ENCODE measurements at regions not wholly inside any gene's neighbourhood (a gene's known extent, or its start where the extent isn't known, plus 50 kb on each side); places are given as distances from the start of the nearest gene placed in this dataset.

DNA sequence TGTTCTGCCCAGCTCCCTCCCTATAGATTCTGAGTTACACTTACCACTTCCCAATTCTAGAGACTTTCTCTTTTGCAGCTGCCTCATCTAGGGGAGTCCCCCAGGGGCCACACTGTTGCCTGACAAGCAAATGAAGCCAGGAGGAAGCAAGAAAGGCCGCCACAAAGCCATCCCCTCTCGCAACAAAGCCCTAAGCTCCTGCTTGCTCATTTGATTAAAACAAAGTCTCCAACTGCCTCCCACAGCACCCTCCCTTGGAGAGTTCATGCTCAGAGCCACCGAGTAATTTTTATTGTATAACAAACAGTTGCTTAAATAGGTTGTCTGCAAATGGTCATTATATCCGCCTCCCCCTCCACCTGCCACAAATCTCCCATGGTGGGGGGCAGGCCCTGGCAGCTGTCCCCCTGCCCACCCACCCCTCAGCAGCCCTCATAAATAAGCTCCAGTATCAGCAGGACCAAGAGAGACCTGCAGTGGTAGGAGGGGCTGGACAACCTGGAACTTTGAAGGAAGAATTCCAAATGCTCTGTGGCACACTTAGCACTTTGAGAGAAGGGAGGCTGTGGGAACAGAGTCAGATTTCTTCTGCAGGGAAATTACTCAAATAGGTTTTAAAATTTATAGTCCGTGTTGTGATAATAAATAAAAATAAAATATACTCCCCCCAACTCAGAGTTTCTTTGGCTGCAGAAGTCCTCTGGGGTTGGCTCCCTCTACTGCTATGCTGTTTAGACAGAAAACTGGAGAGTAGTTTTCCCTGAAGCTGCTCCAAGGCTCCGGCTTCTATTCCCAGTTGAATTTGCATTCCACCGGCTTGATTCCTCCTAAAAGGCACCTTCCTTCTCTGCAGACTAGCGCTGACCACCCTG lies 237.5 kb downstream of the TTLL7 start:
- DNase-seq (ENCODE audit: low spot score in 2 of 2, unreplicated experiment in 2 of 2): no peak
- Mint-ChIP-seq H3K4me1 (peaks cover 46% of the 10 kb centered on the region), H3K27me3 (ENCODE audit: low read depth) (peaks cover 6% of the 10 kb centered on the region), H3K4me3 (no peak overlapping the region), H3K9me3 (no peaks in the 10 kb centered on the region), H3K36me3 (no peaks in the 10 kb centered on the region), H3K27ac (no peak overlapping the region)
- TF ChIP-seq, protein P1, sequence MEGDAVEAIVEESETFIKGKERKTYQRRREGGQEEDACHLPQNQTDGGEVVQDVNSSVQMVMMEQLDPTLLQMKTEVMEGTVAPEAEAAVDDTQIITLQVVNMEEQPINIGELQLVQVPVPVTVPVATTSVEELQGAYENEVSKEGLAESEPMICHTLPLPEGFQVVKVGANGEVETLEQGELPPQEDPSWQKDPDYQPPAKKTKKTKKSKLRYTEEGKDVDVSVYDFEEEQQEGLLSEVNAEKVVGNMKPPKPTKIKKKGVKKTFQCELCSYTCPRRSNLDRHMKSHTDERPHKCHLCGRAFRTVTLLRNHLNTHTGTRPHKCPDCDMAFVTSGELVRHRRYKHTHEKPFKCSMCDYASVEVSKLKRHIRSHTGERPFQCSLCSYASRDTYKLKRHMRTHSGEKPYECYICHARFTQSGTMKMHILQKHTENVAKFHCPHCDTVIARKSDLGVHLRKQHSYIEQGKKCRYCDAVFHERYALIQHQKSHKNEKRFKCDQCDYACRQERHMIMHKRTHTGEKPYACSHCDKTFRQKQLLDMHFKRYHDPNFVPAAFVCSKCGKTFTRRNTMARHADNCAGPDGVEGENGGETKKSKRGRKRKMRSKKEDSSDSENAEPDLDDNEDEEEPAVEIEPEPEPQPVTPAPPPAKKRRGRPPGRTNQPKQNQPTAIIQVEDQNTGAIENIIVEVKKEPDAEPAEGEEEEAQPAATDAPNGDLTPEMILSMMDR (IDR thresholded peaks at IDR 0.05; ENCODE audit: unreplicated experiment): no peak

DNA sequence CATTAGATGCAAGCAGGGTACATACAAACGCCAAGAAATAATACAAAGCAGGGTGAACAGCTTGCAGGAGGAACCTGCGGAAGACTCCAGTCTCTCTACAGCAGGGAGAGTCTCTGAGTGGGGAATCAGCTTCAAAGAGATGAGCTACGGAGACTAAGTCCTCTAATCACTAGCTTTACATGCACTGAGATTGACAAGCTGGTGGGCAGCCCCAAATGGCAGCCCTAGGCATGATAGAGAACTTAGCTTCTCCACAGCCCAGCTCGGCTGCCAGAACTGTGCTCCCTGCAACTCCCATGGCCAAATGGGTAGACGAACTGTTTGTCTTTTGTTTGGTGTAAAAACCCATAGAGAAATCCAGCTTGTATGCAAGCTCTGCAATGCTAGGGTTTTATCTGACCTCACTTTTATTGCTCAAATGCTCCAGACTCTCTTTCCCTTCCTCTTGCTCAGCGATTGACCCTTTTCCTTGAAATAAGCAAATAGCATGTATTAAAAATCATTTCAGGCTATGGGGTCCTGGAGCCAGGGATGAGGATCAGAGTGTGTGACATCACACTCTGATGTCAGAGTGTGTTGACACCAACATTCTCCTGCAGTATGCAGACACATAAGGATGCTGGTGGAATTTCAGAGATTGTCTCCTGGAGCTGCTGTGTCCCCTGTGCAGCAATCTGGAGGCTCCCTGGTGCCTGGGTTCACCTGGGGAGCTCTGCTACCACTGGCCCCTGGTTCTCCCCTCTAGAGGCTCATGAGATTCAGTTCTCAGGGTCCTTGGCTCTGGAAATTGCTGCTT lies 238.5 kb downstream of the TTLL7 start:
- no peak overlapping the region for H3K4me3 Mint-ChIP-seq
- TF ChIP-seq, protein P1 (IDR thresholded peaks at IDR 0.05; ENCODE audit: unreplicated experiment): no peak
- H3K36me3 Mint-ChIP-seq: no peaks in the 10 kb centered on the region
- peaks cover 6% of the 10 kb centered on the region for H3K27me3 Mint-ChIP-seq (ENCODE audit: low read depth)
- H3K27ac Mint-ChIP-seq: no peak overlapping the region
- DNase-seq (ENCODE audit: low spot score in 2 of 2, unreplicated experiment in 2 of 2): no peak
- no peaks in the 10 kb centered on the region for H3K9me3 Mint-ChIP-seq
- peaks cover 41% of the 10 kb centered on the region for H3K4me1 Mint-ChIP-seq

DNA sequence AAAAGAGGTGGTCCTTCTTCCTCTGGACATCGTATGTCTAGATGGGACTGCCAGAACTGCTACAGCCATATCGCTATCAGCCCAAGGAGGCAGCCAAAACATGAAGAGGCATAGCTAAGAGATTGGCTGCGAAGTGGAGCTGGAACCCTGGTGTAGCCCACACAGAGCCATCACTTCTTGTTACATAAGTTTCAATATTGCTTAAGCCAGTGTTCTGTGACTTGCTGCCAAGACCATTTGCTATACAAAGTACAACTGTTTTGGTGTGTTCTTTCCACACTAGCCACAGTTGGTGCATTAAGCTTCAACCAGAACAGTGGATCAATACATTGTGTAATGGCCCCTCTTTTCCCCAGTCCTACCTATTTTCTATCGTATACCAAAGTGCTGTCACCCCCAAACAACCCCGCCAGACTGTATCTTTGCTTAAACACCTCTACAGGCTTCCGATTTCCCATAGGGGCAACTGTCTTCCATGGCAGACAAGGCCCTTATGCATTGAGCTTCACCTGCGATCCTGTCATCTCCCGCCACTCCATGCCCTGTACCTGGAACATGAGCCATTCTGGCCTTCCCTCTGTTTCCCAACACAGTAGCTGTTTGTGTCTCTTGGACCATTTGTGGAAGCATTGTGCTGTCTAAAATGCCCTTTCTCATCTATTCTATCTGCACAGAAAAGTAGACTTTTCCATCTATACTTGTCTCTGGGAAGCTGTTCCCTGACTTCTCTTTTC lies 241.8 kb downstream of the TTLL7 start:
- peaks cover 16% of the 10 kb centered on the region for H3K4me1 Mint-ChIP-seq
- no peak for DNase-seq (ENCODE audit: low spot score in 2 of 2, unreplicated experiment in 2 of 2)
- H3K36me3 Mint-ChIP-seq: no peaks in the 10 kb centered on the region
- H3K9me3 Mint-ChIP-seq: no peaks in the 10 kb centered on the region
- TF ChIP-seq, protein P1 (IDR thresholded peaks at IDR 0.05; ENCODE audit: unreplicated experiment): no peak
- no peak overlapping the region for H3K27ac Mint-ChIP-seq
- no peak overlapping the region for H3K4me3 Mint-ChIP-seq
- peaks cover 2% of the 10 kb centered on the region for H3K27me3 Mint-ChIP-seq (ENCODE audit: low read depth)

DNA sequence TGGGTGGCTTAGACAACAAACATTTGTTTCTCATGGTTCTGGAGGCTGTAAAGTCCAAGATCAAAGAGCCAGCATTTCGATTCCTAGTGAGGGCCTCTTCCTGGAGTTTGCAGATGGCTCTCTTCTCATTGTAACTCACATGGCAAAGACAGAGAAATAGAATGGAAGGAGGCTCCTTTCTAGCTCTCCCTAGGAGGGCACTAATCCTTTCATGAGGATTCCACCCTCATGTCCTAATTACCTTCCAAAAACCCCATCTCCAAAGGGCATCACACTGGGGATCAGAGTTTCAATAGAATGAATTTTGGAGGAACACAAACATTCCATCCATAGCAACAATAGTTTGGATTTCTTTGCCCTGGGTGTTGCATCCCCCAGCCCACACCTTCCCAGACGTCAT lies 247.3 kb downstream of the TTLL7 start:
- Mint-ChIP-seq H3K27me3 (ENCODE audit: low read depth) (no peaks in the 10 kb centered on the region), H3K9me3 (peaks cover 8% of the 10 kb centered on the region), H3K4me3 (no peak overlapping the region), H3K36me3 (no peaks in the 10 kb centered on the region), H3K27ac (no peak overlapping the region), H3K4me1 (peaks cover 6% of the 10 kb centered on the region)
- TF ChIP-seq, protein P1 (IDR thresholded peaks at IDR 0.05; ENCODE audit: unreplicated experiment): no peak
- DNase-seq (ENCODE audit: low spot score in 2 of 2, unreplicated experiment in 2 of 2): no peak

DNA sequence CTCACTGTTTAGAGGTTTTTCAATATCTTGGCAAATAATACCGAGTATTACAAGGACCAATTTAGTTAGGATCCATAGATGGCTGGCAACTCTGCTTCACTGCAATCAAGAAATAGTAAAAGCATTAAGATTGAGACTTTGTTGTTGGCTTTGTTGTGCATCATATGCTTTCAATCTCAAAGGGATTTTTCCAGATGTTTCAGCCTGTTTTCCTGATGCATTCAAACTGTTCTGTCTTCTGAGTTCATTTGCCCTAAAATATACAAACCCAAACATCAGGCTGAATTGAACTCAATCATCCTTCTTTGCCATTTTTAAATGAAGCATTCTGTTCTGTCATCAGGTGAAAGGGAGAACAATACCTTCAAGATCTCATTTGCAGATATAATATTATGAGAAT lies 248.7 kb downstream of the TTLL7 start:
- TF ChIP-seq, protein P1 (IDR thresholded peaks at IDR 0.05; ENCODE audit: unreplicated experiment): no peak
- Mint-ChIP-seq H3K9me3 (peaks cover 8% of the 10 kb centered on the region), H3K4me1 (peaks cover 6% of the 10 kb centered on the region), H3K36me3 (no peaks in the 10 kb centered on the region), H3K27me3 (ENCODE audit: low read depth) (no peaks in the 10 kb centered on the region), H3K27ac (no peak overlapping the region), H3K4me3 (no peak overlapping the region)
- no peak for DNase-seq (ENCODE audit: low spot score in 2 of 2, unreplicated experiment in 2 of 2)
